Dendritic cell treated with granulocyte-macrophage colony-stimulating factor and Interleukin-4, amounts not matched to agents 40 ng/mL and 50 ng/mL, for 4 days (primary cell): ENCODE measurements at regions not wholly inside any gene's neighbourhood (a gene's known extent, or its start where the extent isn't known, plus 50 kb on each side); places are given as distances from the start of the nearest gene placed in this dataset.

Source experiments
- H3K27ac Mint-ChIP-seq: one replicate; pipeline ENCODE4 v1.8.0; 2022; ENCODE audit warnings: mild to moderate bottlenecking, mixed read lengths
- H3K27me3 Mint-ChIP-seq: one replicate; pipeline ENCODE4 v1.8.0; 2022; ENCODE audit warnings: mild to moderate bottlenecking, mixed read lengths
- H3K36me3 Mint-ChIP-seq: one replicate; pipeline ENCODE4 v1.8.0; 2022; ENCODE audit warnings: low read depth, mixed read lengths
- H3K4me1 Mint-ChIP-seq: one replicate; pipeline ENCODE4 v1.8.0; 2022; ENCODE audit warnings: low read depth, mixed read lengths
- H3K4me3 Mint-ChIP-seq: one replicate; pipeline ENCODE4 v1.8.0; 2022; ENCODE audit warnings: mild to moderate bottlenecking, moderate library complexity, mixed read lengths
- H3K9me3 Mint-ChIP-seq: one replicate; pipeline ENCODE4 v1.8.0; 2022; ENCODE audit warnings: mixed read lengths
- intact Hi-C: fragments of 100-400 bp; cut with micrococcal nuclease; formaldehyde crosslinking; loops from one replicate; pipeline ENCODE4 v1.15.0; 2022

DNA sequence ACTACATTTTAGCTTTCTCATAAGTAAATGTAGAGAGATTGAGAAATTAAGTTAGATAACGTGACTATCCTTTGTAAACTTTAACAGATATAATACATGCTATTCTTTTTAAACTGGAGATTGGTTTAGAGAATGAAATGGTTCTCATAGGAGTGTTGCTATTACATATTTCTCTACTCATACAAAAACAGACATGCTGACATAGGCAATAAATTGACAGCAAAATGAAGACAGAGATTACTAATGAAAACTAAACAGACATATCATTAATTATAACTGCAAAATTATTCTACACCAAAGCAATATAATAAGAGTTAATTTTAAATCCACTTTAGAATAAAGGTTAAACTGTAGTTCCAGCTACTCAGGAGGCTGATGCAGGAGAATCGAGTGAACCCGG, 227.6 kb downstream of the CBLN2 start:
- H3K4me3 Mint-ChIP-seq, result no peak overlapping the region
- intact Hi-C loops, result no loop called here
- H3K9me3 Mint-ChIP-seq, result no peaks in the 10 kb centered on the region

GRCh38 chr18:72283148-72283925, 260.8 kb downstream of the CBLN2 start:
- no peak overlapping the region for H3K4me3 Mint-ChIP-seq
- intact Hi-C loops, result no loop called here
- H3K27me3 Mint-ChIP-seq, result no peaks in the 10 kb centered on the region
- H3K9me3 Mint-ChIP-seq, result no peaks in the 10 kb centered on the region
- no peaks in the 10 kb centered on the region for H3K4me1 Mint-ChIP-seq
- no peaks in the 10 kb centered on the region for H3K36me3 Mint-ChIP-seq
- H3K27ac Mint-ChIP-seq, result no peak overlapping the region

More for the DNA sequence above, 227.6 kb downstream of the CBLN2 start:
- no peak overlapping the region for H3K27ac Mint-ChIP-seq
- no peaks in the 10 kb centered on the region for H3K36me3 Mint-ChIP-seq
- no peaks in the 10 kb centered on the region for H3K27me3 Mint-ChIP-seq
- no peaks in the 10 kb centered on the region for H3K4me1 Mint-ChIP-seq

DNA sequence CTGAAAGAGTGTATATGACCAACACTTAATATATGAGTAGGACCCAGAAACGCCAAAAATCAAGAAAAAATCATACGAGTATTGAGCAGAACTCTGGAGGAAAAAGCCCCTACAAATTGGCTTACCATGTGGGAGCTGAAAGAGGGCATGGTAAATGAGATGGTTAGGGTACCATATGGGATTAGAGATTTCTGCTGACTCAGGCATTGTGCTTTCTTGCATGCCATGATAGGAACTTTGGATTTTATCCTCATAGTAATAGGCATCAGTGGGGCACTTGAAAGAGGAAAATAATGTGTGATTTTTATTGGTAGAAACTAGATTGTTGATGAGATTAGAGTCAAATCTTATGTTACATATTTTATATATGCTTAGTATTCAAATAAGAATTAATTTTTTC, 271.1 kb downstream of the CBLN2 start:
- no peaks in the 10 kb centered on the region for H3K36me3 Mint-ChIP-seq
- no peaks in the 10 kb centered on the region for H3K4me1 Mint-ChIP-seq
- no peak overlapping the region for H3K27ac Mint-ChIP-seq
- intact Hi-C loops, result no loop called here
- H3K9me3 Mint-ChIP-seq, result peaks cover 35% of the 10 kb centered on the region
- H3K27me3 Mint-ChIP-seq, result no peaks in the 10 kb centered on the region
- no peak overlapping the region for H3K4me3 Mint-ChIP-seq

- Mint-ChIP-seq H3K4me1 (no peaks in the 10 kb centered on the region), H3K4me3 (no peak overlapping the region), H3K27me3 (no peaks in the 10 kb centered on the region), H3K27ac (no peak overlapping the region), H3K36me3 (no peaks in the 10 kb centered on the region), H3K9me3 (no peaks in the 10 kb centered on the region)
- intact Hi-C loops, result no loop called here
Observed at GRCh38 chr18:72261590-72261989, 282.6 kb downstream of the CBLN2 start.

DNA sequence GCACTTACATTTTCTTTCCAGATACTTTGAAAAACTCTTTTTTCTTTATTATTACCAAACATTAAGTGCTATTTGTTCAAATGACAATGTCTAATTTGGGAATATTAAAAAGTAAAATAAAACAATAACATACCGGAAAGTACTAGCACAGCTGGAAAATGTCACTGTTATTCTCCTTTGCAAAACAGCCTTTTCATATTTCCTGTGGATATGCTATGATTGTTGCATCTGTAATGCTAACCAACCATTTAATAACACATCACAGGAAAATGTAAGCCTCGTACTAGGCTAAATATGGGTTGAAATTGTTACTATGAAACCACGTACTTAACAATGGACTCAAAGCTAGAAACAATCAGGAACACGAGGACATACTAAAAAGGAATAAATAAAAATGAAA, 298.1 kb downstream of the CBLN2 start:
- intact Hi-C loops, result no loop called here
- no peaks in the 10 kb centered on the region for H3K36me3 Mint-ChIP-seq
- no peaks in the 10 kb centered on the region for H3K9me3 Mint-ChIP-seq
- H3K27ac Mint-ChIP-seq, result no peak overlapping the region
- H3K4me3 Mint-ChIP-seq, result no peak overlapping the region
- H3K27me3 Mint-ChIP-seq, result no peaks in the 10 kb centered on the region
- H3K4me1 Mint-ChIP-seq, result no peaks in the 10 kb centered on the region

GRCh38 chr18:72235422-72235821, 308.7 kb downstream of the CBLN2 start:
- H3K4me1 Mint-ChIP-seq, result no peaks in the 10 kb centered on the region
- H3K9me3 Mint-ChIP-seq, result peaks cover 8% of the 10 kb centered on the region
- intact Hi-C loops, result no loop called here
- no peaks in the 10 kb centered on the region for H3K36me3 Mint-ChIP-seq
- no peak overlapping the region for H3K4me3 Mint-ChIP-seq
- no peak overlapping the region for H3K27ac Mint-ChIP-seq
- H3K27me3 Mint-ChIP-seq, result no peaks in the 10 kb centered on the region

GRCh38 chr18:72233106-72233505, 311.0 kb downstream of the CBLN2 start:
- intact Hi-C loops, result no loop called here

DNA sequence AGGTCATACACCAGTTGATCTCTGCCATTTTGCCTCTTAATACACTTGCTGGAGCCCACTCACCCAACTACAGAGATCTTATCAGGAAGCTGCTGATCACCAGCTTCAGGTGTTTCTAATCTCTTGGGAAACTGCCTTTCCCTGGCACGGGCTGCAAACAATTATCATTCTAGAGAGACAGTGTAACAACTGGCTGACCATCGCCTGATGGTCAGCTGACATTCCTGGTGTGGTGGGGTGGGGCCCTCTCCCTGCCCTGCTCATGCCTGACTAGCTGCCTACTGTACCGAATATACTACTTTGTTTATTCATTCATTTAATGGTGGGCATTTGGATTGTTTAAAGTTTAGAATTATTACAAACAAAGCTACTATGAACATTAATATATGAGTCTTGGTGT, 311.5 kb downstream of the CBLN2 start:
- intact Hi-C loops, result no loop called here
- no peaks in the 10 kb centered on the region for H3K36me3 Mint-ChIP-seq
- no peak overlapping the region for H3K4me3 Mint-ChIP-seq
- H3K9me3 Mint-ChIP-seq, result peaks cover 8% of the 10 kb centered on the region
- no peaks in the 10 kb centered on the region for H3K4me1 Mint-ChIP-seq
- H3K27me3 Mint-ChIP-seq, result no peaks in the 10 kb centered on the region
- H3K27ac Mint-ChIP-seq, result no peak overlapping the region

More at GRCh38 chr18:72233106-72233505, 311.0 kb downstream of the CBLN2 start:
- H3K4me3 Mint-ChIP-seq, result no peak overlapping the region
- no peak overlapping the region for H3K27ac Mint-ChIP-seq
- H3K36me3 Mint-ChIP-seq, result no peaks in the 10 kb centered on the region
- peaks cover 8% of the 10 kb centered on the region for H3K9me3 Mint-ChIP-seq
- no peaks in the 10 kb centered on the region for H3K27me3 Mint-ChIP-seq
- no peaks in the 10 kb centered on the region for H3K4me1 Mint-ChIP-seq

GRCh38 chr18:72225958-72226357, 318.2 kb downstream of the CBLN2 start:
- H3K4me1 Mint-ChIP-seq, result no peaks in the 10 kb centered on the region
- intact Hi-C loops, result no loop called here
- no peaks in the 10 kb centered on the region for H3K9me3 Mint-ChIP-seq
- no peak overlapping the region for H3K4me3 Mint-ChIP-seq
- H3K27ac Mint-ChIP-seq, result no peak overlapping the region
- no peaks in the 10 kb centered on the region for H3K36me3 Mint-ChIP-seq
- no peaks in the 10 kb centered on the region for H3K27me3 Mint-ChIP-seq

DNA sequence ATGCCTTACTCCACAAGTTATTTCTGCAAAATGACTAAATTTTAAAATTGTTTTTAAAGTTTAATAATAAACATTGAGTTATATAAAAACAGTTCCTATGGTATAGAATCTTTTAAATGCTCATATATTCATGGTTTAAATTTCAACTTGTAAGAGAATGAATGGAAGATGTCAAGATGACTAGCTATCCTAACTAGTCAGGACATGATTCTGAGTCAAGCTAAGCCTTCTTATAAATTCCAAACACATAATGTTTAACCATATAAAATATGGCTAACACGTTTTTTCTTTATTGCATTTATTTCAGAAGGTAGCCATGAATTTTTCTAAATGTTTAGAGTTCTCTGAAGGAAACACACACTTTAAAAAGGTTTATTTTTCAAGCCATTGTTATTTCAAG, 320.4 kb downstream of the CBLN2 start:
- H3K36me3 Mint-ChIP-seq, result no peaks in the 10 kb centered on the region
- no peak overlapping the region for H3K27ac Mint-ChIP-seq
- no peaks in the 10 kb centered on the region for H3K4me1 Mint-ChIP-seq
- intact Hi-C loops, result no loop called here
- H3K9me3 Mint-ChIP-seq, result no peaks in the 10 kb centered on the region
- H3K27me3 Mint-ChIP-seq, result no peaks in the 10 kb centered on the region
- H3K4me3 Mint-ChIP-seq, result no peak overlapping the region

GRCh38 chr18:72208920-72209676, 335.0 kb downstream of the CBLN2 start:
- Mint-ChIP-seq H3K4me1 (no peaks in the 10 kb centered on the region), H3K27ac (no peak overlapping the region), H3K36me3 (no peaks in the 10 kb centered on the region), H3K9me3 (peaks cover 22% of the 10 kb centered on the region), H3K27me3 (no peaks in the 10 kb centered on the region), H3K4me3 (no peak overlapping the region)
- intact Hi-C loops, result no loop called here

DNA sequence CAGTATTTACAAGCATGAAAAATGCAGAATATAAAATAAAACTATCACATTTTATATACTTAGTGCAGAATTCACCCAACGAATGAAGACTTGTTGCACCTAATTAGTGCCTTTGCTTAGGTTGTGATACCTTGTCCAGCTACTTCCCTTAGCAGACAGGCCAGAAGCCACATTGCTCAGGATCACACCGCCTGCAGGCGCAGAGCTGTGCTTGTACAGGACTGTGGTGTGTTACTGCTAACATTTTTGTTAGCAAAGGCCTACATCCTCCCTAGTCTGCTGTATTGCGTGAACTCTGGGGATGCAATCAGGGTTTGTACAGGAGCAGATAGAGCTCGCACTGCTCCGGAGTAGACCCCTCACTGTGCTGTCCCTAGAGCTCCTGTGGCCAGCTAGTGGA, 336.9 kb downstream of the CBLN2 start:
- no peaks in the 10 kb centered on the region for H3K27me3 Mint-ChIP-seq
- peaks cover 22% of the 10 kb centered on the region for H3K9me3 Mint-ChIP-seq
- H3K4me1 Mint-ChIP-seq, result no peaks in the 10 kb centered on the region
- H3K27ac Mint-ChIP-seq, result no peak overlapping the region
- intact Hi-C loops, result no loop called here
- no peak overlapping the region for H3K4me3 Mint-ChIP-seq
- no peaks in the 10 kb centered on the region for H3K36me3 Mint-ChIP-seq

- intact Hi-C loops, result no loop called here
- Mint-ChIP-seq H3K9me3 (peaks cover 22% of the 10 kb centered on the region), H3K4me3 (no peak overlapping the region), H3K27me3 (no peaks in the 10 kb centered on the region), H3K4me1 (no peaks in the 10 kb centered on the region), H3K36me3 (no peaks in the 10 kb centered on the region), H3K27ac (no peak overlapping the region)
Observed at GRCh38 chr18:72206814-72207213, 337.3 kb downstream of the CBLN2 start.

DNA sequence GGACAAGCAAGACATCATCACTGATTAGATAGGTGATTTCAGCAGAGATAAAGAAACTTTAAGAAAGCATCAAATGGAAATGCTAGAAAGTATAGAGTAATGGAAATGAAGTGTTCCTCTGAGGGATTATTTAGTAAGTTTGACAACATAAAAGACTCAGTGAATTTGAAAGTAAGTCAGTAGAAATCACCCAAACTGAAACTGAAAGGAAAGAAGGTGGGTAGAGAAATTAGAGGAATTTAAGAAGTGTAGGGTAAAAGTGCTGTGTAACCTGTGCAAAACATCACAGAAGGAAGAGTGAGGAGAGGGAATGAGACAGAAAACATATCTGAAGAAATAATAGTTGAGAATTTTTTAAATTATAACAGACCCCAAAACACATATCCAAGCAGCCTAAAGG, 343.1 kb downstream of the CBLN2 start:
- Mint-ChIP-seq H3K9me3 (no peaks in the 10 kb centered on the region), H3K36me3 (no peaks in the 10 kb centered on the region), H3K27ac (no peak overlapping the region), H3K27me3 (no peaks in the 10 kb centered on the region), H3K4me1 (no peaks in the 10 kb centered on the region), H3K4me3 (no peak overlapping the region)
- intact Hi-C loops, result no loop called here
